ENCODE measurements at regions not wholly inside any gene's neighbourhood (a gene's known extent, or its start where the extent isn't known, plus 50 kb on each side); places are given as distances from the start of the nearest gene placed in this dataset.

DNA sequence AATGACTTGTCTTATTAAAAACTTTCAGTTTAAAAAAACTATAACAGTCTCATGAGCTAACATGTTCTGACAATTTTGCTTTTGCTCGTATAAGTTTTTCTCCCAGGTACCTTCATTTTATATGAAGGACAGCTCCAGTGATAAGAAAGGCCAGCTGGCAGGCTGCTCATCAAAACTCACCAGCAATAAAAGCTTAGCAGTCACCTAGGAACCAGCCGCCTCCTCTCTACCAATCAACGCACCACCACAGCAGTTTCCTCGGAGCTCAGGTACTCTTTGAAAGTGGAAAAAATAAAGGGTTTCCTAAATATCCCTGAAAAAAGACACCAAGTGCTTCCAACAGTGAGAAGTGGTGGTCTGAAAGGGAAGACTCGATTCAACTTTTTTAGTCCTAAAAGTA, 100.9 kb upstream of the CCDC150 start:
- no peak for DNase-seq

DNA sequence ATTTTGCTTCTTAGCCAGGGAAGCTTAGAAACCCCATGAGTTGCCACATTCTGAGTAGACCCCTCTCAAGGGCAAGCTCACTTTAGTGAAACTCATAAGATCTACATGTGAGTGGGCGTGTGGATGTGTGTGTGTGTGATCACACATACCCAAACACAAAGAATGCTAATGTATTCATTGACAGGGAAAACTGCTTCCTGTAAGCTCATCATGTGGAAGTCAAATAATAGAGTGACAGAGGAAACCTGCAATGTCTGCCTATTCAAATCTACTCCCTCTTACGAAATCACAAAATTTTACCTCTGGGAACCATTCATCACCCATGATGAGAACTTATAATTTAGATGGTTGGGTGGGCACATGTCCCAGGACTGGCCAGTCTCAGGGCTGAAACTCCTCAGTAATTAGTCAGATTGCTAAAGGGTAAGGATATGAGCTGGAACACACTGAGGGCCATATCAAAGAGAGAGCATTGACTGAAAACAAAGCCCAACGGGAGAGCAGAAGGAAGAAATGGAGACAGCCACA, 94.5 kb upstream of the CCDC150 start:
- no peak for DNase-seq

- no peak for DNase-seq
These were observed 93.2 kb upstream of the CCDC150 start for GRCh38 chr2:196546151-196546919.

- DNase-seq: no peak
These were observed 90.5 kb upstream of the CCDC150 start for GRCh38 chr2:196549052-196549451.

- no peak for DNase-seq
These were observed 88.5 kb upstream of the CCDC150 start for GRCh38 chr2:196551014-196551413.

DNA sequence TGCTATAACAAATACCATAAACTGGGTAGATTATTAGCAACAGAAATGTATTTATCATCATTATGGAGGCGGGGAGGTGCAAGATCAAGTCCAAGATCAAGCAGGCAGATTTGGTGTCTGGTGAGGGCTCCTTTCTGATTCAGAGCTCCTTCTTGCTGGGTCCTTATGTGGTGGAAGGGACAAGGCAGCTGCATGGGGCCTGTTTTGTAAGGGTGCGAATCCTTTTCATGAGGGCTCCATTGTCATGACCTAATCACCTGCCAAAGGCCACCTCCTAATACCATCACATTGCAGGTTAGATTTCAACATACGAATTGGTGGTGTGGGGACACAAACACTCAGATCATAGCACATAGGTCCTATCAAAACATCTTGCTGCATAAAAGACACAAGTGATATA, 84.4 kb upstream of the CCDC150 start:
- DNase-seq: no peak

DNA sequence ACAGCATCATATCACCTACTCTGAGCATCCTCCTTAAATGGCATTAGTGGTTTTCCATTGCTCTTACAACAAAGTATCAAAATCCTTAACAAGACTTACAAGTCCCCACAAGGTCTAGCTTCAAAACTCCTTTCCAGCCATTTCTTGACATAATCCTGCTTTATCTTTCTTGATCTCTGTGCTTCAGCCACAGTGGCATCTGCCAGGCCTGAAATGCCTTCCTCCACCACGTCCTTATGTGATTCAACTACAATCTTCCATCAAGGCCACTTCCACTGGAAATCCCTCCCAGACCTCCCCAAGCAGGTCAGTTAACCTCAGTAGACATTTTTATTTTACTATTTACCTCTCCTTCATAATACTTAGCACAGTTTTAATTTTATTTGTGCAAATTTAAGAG, 83.8 kb upstream of the CCDC150 start:
- no peak for DNase-seq

- DNase-seq: no peak
These were observed 81.0 kb upstream of the CCDC150 start for GRCh38 chr2:196558497-196558896.

GRCh38 chr2:196563876-196564275, 75.6 kb upstream of the CCDC150 start:
- no peak for DNase-seq

GRCh38 chr2:196565106-196565765, 74.3 kb upstream of the CCDC150 start:
- DNase-seq: no peak

GRCh38 chr2:196565982-196566381, 73.5 kb upstream of the CCDC150 start:
- no peak for DNase-seq

DNA sequence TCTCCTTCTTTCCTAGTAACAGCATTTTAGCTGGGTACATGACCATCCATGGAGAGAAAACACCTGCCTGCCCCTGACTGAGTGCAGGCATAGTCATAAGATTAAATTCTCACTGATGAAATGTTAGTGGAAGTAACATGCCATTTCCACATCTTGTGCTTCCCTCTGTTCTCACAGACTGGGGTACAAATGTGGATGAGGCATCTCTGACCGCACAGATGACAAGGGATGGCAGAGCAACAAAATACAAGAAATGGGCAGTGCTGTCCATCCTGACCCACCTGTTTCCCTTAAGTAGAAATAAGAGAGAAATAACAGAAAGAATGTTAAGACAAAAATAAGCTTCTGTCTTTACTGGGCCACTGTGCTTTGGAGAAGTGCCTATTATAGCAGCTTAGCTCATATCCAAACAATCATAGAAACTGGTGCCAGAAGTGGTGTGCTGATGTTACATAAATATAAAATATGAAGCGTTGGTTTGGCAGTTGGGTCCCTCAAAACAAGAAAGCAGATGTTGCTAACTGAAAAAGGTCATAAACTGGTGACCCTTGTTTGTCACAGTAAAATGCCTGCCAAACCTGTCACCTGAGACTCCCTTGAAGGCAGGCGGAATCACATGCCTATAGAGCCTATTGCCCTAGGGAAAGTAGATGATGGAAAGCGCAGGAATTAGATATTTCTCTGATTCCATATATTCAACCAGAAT, 72.4 kb upstream of the CCDC150 start:
- no peak for DNase-seq

DNA sequence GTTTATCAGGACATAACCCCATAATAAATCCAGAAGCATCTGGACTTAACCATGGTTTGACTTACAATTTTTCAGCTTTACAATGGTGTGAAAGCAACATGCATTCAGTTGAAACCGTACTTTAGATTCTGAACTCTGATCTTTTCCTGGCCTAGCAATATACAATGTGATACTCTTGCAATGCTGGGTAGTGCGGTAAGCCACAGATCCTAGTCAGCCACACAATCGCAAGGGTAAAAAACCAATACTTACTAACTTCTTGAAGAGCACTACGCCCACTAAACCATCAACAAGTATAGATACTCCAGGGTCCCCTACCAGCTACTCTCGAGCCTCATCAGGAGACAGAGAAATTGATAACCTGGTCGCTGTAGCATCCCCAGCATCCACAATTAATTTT, 71.0 kb upstream of the CCDC150 start:
- DNase-seq: no peak

DNA sequence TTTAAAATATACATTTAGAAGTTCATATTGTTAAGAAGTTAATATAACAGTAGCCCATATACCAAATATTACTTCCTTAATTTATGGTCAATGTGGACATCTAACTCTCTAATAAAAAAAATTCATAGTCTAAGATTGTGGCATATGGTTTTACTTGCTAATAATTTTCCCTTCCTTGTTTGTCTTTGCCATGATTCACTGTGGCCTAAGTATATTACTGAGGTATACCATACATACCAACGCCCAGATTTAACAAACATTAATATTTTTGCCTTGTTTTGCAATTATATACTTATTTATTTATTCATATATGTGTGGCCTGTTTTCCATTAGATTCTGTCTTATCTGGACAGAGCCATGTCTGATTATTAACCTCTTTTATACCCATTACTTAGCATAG, 54.6 kb upstream of the CCDC150 start:
- DNase-seq: no peak

DNA sequence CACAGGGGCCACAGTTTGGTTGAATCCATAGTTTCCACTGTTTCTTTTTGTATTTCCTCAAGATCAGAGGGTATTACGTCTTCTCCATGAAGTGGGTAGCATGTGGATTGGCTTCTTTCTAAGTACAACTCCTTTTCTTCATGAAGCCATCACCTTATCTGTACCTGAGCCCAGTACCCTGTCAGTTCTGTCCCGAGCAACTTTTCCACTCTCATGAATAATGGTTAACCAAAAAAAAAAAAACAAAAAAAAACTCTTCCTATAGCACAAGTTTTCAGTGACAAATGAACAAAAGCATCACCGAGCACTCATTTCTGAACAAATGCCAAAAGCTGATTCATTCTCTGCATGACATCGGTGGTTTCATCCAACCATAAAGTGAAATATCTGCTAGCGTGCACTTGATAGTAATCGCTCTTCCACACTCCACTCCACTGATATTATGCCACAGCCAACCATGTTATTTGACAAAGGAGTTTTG, 53.0 kb upstream of the CCDC150 start:
- DNase-seq: no peak

DNA sequence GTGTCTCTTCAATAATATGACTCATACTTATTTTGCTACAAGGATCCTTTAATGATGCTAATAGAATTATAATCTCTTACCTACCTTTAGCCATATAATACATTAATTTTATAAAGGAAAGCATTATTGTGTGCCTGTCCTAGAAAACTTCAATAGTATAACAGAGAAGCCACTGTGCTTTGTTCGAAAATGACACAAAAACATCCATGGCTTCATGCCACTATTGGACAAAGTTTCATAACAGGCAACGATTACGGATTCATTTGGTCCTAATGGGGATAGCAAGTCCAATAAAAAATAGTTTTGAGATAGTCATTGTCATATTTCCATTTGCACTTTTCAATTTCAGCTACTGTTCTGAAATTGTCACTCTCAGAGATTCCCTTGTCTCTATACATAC, 52.5 kb upstream of the CCDC150 start:
- no peak for DNase-seq

DNA sequence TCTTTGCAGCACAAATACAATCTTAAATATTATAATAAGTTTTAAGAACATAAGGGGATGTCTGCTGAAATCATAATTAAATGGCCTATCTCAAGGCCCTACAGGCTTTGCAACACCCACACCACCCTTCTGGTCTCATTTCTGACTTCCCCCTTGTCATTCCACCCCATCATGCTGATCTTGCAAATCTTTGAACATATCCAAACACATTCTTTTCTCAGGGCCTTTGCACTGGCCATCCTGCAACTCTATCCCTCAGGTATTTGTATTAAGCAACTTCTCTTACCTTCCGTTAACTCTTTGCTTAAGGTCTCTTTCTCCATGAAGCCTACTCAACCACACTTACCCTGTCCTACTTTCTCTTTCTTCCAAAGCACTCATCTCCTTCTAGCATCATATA, 51.8 kb upstream of the CCDC150 start:
- no peak for DNase-seq

- no peak for DNase-seq
These were observed 50.1 kb upstream of the CCDC150 start for GRCh38 chr2:196589419-196589818.

Measured in stimulated activated CD4-positive, alpha-beta T cell treated with anti-CD3 and anti-CD28 coated beads, Interleukin-2, amount 100 ng/mL, for 48 hours (primary cell).